ENCODE measurements at regions not wholly inside any gene's neighbourhood (a gene's known extent, or its start where the extent isn't known, plus 50 kb on each side); places are given as distances from the start of the nearest gene placed in this dataset.

- no peaks in the 10 kb centered on the region for H3K9me3 ChIP-seq
- H3K27ac ChIP-seq: no peak overlapping the region
- no peaks in the 10 kb centered on the region for H3K36me3 ChIP-seq
- intact Hi-C loops (cut with DNase I; ENCODE audit: low total_unique reads): no loop called here
- H3K4me3 ChIP-seq: no peak overlapping the region
- H3K4me1 ChIP-seq: no peaks in the 10 kb centered on the region
- no peaks in the 10 kb centered on the region for H3K27me3 ChIP-seq
- TF ChIP-seq POLR2A (IDR thresholded peaks at IDR 0.05) (no peak), POLR2AphosphoS5 (IDR thresholded peaks at IDR 0.05) (no peak), CTCF (IDR thresholded peaks at IDR 0.05) (no peak)
- no peak for DNase-seq (ENCODE audit: low spot score in 2 of 2)
Measured at GRCh38 chr2:60353863-60354262, 199.6 kb downstream of the BCL11A start.

GRCh38 chr2:60353406-60353800, 200.1 kb downstream of the BCL11A start:
- no peaks in the 10 kb centered on the region for H3K9me3 ChIP-seq
- H3K4me1 ChIP-seq: no peaks in the 10 kb centered on the region
- H3K27me3 ChIP-seq: no peaks in the 10 kb centered on the region
- intact Hi-C loops (cut with DNase I; ENCODE audit: low total_unique reads): no loop called here
- no peak for DNase-seq (ENCODE audit: low spot score in 2 of 2)
- H3K27ac ChIP-seq: no peak overlapping the region
- no peak overlapping the region for H3K4me3 ChIP-seq
- no peak for TF ChIP-seq POLR2AphosphoS5 (IDR thresholded peaks at IDR 0.05)
- TF ChIP-seq POLR2A (IDR thresholded peaks at IDR 0.05): no peak
- no peak for TF ChIP-seq CTCF (IDR thresholded peaks at IDR 0.05)
- H3K36me3 ChIP-seq: no peaks in the 10 kb centered on the region

- Histone ChIP-seq H3K9me3 (no peaks in the 10 kb centered on the region), H3K4me1 (no peaks in the 10 kb centered on the region), H3K4me3 (no peak overlapping the region), H3K27me3 (no peaks in the 10 kb centered on the region), H3K36me3 (no peaks in the 10 kb centered on the region), H3K27ac (no peak overlapping the region)
- DNase-seq (ENCODE audit: low spot score in 2 of 2): no peak
- no peak for TF ChIP-seq CTCF (IDR thresholded peaks at IDR 0.05)
- TF ChIP-seq POLR2AphosphoS5 (IDR thresholded peaks at IDR 0.05): no peak
- TF ChIP-seq POLR2A (IDR thresholded peaks at IDR 0.05): no peak
- intact Hi-C loops (cut with DNase I; ENCODE audit: low total_unique reads): no loop called here
Measured at GRCh38 chr2:60352491-60353405, 200.7 kb downstream of the BCL11A start.

- H3K27me3 ChIP-seq: no peaks in the 10 kb centered on the region
- no peaks in the 10 kb centered on the region for H3K9me3 ChIP-seq
- H3K27ac ChIP-seq: no peak overlapping the region
- no peak for DNase-seq (ENCODE audit: low spot score in 2 of 2)
- no peak overlapping the region for H3K4me3 ChIP-seq
- intact Hi-C loops (cut with DNase I; ENCODE audit: low total_unique reads): no loop called here
- H3K36me3 ChIP-seq: no peaks in the 10 kb centered on the region
- no peak for TF ChIP-seq CTCF (IDR thresholded peaks at IDR 0.05)
- TF ChIP-seq POLR2AphosphoS5 (IDR thresholded peaks at IDR 0.05): no peak
- TF ChIP-seq POLR2A (IDR thresholded peaks at IDR 0.05): no peak
- H3K4me1 ChIP-seq: no peaks in the 10 kb centered on the region
Measured at GRCh38 chr2:60351802-60352201, 201.7 kb downstream of the BCL11A start.

GRCh38 chr2:60351321-60351720, 202.1 kb downstream of the BCL11A start:
- Histone ChIP-seq H3K9me3 (no peaks in the 10 kb centered on the region), H3K27me3 (no peaks in the 10 kb centered on the region), H3K36me3 (no peaks in the 10 kb centered on the region), H3K4me3 (no peak overlapping the region), H3K4me1 (no peaks in the 10 kb centered on the region), H3K27ac (no peak overlapping the region)
- TF ChIP-seq POLR2AphosphoS5 (IDR thresholded peaks at IDR 0.05): no peak
- no peak for TF ChIP-seq POLR2A (IDR thresholded peaks at IDR 0.05)
- TF ChIP-seq CTCF (IDR thresholded peaks at IDR 0.05): no peak
- intact Hi-C loops (cut with DNase I; ENCODE audit: low total_unique reads): no loop called here
- no peak for DNase-seq (ENCODE audit: low spot score in 2 of 2)
